Parathyroid adenoma (tissue), 2 donors: ENCODE measurements at regions not wholly inside any gene's neighbourhood (a gene's known extent, or its start where the extent isn't known, plus 50 kb on each side); places are given as distances from the start of the nearest gene placed in this dataset.

ENCODE experiments used
- H2AFZ ChIP-seq: fragments of 300-600 bp; sonication (generic); one replicate; pipeline ENCODE4 v1.7.0; 2017; ENCODE audit warnings: antibody characterized with exemption, mild to moderate bottlenecking
- H3K27ac ChIP-seq: fragments of 300-600 bp; sonication (generic); one replicate; pipeline ENCODE4 v1.7.0; 2017
- H3K27me3 ChIP-seq: fragments of 300-600 bp; sonication (generic); one replicate; pipeline ENCODE4 v1.7.0; 2017; ENCODE audit warnings: low read length; ENCODE audit not compliant: control insufficient read depth, insufficient read depth
- H3K36me3 ChIP-seq: fragments of 300-600 bp; sonication (generic); one replicate; pipeline ENCODE4 v1.7.0; 2017; ENCODE audit warnings: low read length; ENCODE audit not compliant: control insufficient read depth, insufficient read depth
- H3K4me1 ChIP-seq: fragments of 300-600 bp; sonication (generic); one replicate; pipeline ENCODE4 v1.7.0; 2017; ENCODE audit warnings: control low read depth
- H3K4me2 ChIP-seq: fragments of 300-600 bp; sonication (generic); one replicate; pipeline ENCODE4 v1.7.0; 2017; ENCODE audit warnings: low read length
- H3K4me3 ChIP-seq: fragments of 300-600 bp; sonication (generic); one replicate; pipeline ENCODE4 v1.7.0; 2017; ENCODE audit warnings: low read depth, low read length
- H3K79me2 ChIP-seq: fragments of 300-600 bp; sonication (generic); one replicate; pipeline ENCODE4 v1.7.0; 2017; ENCODE audit warnings: control low read depth
- H3K9ac ChIP-seq: fragments of 300-600 bp; sonication (generic); one replicate; pipeline ENCODE4 v1.7.0; 2017; ENCODE audit warnings: mild to moderate bottlenecking
- H3K9me3 ChIP-seq: fragments of 300-600 bp; sonication (generic); one replicate; pipeline ENCODE4 v1.7.0; 2017; ENCODE audit warnings: low read length; ENCODE audit not compliant: control insufficient read depth
- TF ChIP-seq, protein P1 (sequence below): fragments of 300-600 bp; sonication (generic); IDR thresholded peaks from one replicate; pipeline ENCODE4 v1.7.0; 2017; ENCODE audit warnings: antibody characterized with exemption, mild to moderate bottlenecking
- donor health status: primary hyperparathyroidism.

DNA sequence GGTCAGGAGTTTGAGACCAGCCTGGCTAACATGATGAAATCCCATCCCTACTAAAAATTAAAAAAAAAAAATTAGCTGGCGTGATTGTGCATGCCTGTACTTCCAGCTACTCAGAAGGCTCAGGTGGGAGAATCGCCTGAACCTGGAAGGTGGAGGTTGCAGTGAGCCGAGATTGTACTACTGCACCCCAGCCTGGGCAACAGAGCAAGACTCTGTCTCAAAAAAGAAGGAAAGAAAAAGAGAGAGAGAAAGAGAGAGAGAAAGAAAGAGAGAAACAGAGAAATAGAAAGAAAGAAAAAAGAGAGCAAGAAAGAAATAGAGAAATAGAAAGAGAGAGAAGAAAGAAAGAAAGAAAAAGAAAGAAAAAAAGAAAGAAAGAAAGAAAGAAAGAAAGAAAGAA is 292.8 kb upstream of the KLF6 start:
- TF ChIP-seq, protein P1, sequence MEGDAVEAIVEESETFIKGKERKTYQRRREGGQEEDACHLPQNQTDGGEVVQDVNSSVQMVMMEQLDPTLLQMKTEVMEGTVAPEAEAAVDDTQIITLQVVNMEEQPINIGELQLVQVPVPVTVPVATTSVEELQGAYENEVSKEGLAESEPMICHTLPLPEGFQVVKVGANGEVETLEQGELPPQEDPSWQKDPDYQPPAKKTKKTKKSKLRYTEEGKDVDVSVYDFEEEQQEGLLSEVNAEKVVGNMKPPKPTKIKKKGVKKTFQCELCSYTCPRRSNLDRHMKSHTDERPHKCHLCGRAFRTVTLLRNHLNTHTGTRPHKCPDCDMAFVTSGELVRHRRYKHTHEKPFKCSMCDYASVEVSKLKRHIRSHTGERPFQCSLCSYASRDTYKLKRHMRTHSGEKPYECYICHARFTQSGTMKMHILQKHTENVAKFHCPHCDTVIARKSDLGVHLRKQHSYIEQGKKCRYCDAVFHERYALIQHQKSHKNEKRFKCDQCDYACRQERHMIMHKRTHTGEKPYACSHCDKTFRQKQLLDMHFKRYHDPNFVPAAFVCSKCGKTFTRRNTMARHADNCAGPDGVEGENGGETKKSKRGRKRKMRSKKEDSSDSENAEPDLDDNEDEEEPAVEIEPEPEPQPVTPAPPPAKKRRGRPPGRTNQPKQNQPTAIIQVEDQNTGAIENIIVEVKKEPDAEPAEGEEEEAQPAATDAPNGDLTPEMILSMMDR = no peak
- Histone ChIP-seq H3K27ac (no peak overlapping the region), H3K9me3 (no peaks in the 10 kb centered on the region), H3K4me2 (no peak overlapping the region), H3K27me3 (no peaks in the 10 kb centered on the region), H3K4me1 (no peaks in the 10 kb centered on the region), H3K79me2 (no peaks in the 10 kb centered on the region), H2AFZ (no peak overlapping the region), H3K4me3 (no peak overlapping the region), H3K36me3 (no peaks in the 10 kb centered on the region), H3K9ac (no peak overlapping the region)

DNA sequence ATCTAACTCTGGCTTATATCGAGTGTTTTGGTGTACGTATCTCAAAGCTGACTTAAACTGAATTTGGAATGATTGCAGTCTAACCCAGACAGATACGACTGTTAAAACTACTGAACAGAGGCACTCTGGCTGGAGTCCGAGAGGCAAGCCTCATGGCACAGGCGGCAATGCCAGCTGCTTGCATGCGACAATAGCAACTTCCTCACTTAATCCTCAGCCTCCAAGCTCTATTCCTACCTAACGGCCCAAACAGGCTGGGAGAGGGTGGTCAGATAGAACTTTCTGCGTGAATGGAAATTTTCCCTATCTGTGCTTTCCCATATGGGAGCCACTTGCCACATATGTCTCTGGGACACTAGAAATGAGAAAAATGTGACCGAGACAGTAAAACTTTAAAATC is 292.0 kb upstream of the KLF6 start:
- Histone ChIP-seq H2AFZ (no peak overlapping the region), H3K27ac (no peak overlapping the region), H3K9me3 (no peaks in the 10 kb centered on the region), H3K4me3 (no peak overlapping the region), H3K27me3 (no peaks in the 10 kb centered on the region), H3K4me2 (no peak overlapping the region), H3K4me1 (no peaks in the 10 kb centered on the region), H3K9ac (no peak overlapping the region), H3K36me3 (no peaks in the 10 kb centered on the region), H3K79me2 (no peaks in the 10 kb centered on the region)
- TF ChIP-seq, protein P1 = no peak

DNA sequence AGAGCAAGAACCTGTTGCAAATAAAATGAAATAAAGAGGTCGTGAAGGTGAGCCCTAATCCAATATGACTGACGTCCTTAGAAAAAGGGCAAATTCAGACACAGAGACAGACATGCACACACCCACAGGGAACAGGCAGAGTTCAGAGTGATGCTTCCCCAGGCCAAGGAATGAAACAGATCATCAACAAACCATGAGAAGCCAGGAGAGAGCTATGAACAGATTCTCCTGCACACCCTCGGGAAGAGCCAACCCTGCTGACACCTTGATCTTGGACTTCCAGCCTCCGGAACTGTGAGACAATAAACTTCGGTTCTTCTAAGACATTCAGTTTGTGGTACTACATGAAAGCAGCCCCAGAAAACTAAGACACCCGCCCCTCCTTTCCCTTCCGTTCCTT is 290.4 kb upstream of the KLF6 start:
- Histone ChIP-seq H2AFZ (no peak overlapping the region), H3K79me2 (no peaks in the 10 kb centered on the region), H3K9ac (no peak overlapping the region), H3K36me3 (no peaks in the 10 kb centered on the region), H3K27me3 (no peaks in the 10 kb centered on the region), H3K27ac (no peak overlapping the region), H3K4me1 (no peaks in the 10 kb centered on the region), H3K4me3 (no peak overlapping the region), H3K4me2 (no peak overlapping the region), H3K9me3 (no peaks in the 10 kb centered on the region)
- TF ChIP-seq, protein P1 = no peak

DNA sequence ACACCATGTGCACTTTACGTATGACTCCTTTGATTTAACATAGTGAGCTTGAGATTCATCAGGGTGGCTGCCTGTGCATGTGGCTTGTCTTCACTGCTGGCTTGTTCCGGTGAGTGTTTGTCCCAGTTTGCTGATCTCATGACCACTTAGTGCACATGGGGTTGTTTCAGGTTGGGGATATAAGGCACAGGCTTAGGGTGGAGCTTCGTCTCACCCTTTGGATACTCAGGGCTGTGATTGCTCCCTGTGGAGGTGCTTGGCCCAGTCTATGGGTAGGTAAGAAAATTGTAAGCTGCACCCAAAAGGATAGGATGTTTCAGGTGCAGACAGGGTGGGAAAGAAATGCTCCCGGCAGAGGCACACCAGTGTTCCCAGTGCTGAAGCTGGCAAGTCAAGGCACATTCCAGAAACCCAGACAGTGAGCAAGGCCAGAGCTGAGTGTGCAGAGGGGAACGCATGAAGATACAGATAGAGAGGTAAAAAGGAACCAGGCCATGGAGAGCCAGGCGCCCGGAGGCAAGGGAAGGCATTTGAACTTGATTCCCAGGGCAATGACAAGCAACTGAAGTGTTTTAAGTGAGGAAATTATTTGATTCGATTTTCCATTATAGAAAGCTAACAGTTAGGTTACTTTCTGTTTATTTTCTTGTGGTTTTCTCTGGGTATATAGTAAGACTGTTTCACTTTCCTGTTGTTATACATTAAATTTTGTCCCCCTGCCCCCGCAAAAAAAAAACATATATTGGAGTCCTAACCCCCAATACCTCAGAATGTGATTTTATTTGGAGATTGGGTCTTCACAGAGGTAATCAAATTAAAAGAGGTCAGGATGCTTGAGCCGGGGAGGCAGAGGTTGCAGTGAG is 289.8 kb upstream of the KLF6 start:
- no peak overlapping the region for H2AFZ ChIP-seq
- H3K4me1 ChIP-seq = no peaks in the 10 kb centered on the region
- no peaks in the 10 kb centered on the region for H3K79me2 ChIP-seq
- no peaks in the 10 kb centered on the region for H3K27me3 ChIP-seq
- no peak overlapping the region for H3K9ac ChIP-seq
- H3K4me2 ChIP-seq = no peak overlapping the region
- H3K36me3 ChIP-seq = no peaks in the 10 kb centered on the region
- no peaks in the 10 kb centered on the region for H3K9me3 ChIP-seq
- TF ChIP-seq, protein P1 = no peak
- no peak overlapping the region for H3K4me3 ChIP-seq
- H3K27ac ChIP-seq = no peak overlapping the region

DNA sequence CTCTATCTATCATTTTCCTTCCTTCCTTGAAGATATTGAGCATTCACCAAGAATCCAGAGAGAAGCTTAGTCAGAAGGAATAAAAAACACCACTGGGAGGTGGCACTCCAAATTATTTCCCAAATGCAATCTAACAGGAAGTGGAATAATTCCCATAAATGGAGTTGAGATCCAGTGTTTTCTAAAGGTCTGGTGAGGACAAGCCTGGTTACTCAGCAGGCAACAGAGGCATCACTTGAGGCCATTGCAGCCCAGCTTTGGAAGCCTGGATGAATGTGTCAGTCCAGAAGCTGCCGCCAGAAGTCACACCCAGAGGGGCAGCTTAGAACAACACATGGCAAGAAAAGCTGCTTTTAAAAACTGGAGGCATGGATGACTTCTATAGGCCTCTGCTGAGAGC is 288.9 kb upstream of the KLF6 start:
- H3K9me3 ChIP-seq = no peaks in the 10 kb centered on the region
- TF ChIP-seq, protein P1 = no peak
- H3K36me3 ChIP-seq = no peaks in the 10 kb centered on the region
- no peaks in the 10 kb centered on the region for H3K4me1 ChIP-seq
- no peak overlapping the region for H3K9ac ChIP-seq
- no peak overlapping the region for H3K4me2 ChIP-seq
- no peak overlapping the region for H3K27ac ChIP-seq
- H3K4me3 ChIP-seq = no peak overlapping the region
- H3K79me2 ChIP-seq = no peaks in the 10 kb centered on the region
- H3K27me3 ChIP-seq = no peaks in the 10 kb centered on the region
- H2AFZ ChIP-seq = no peak overlapping the region
